ENCODE measurements at regions not wholly inside any gene's neighbourhood (a gene's known extent, or its start where the extent isn't known, plus 50 kb on each side); places are given as distances from the start of the nearest gene placed in this dataset.

DNA sequence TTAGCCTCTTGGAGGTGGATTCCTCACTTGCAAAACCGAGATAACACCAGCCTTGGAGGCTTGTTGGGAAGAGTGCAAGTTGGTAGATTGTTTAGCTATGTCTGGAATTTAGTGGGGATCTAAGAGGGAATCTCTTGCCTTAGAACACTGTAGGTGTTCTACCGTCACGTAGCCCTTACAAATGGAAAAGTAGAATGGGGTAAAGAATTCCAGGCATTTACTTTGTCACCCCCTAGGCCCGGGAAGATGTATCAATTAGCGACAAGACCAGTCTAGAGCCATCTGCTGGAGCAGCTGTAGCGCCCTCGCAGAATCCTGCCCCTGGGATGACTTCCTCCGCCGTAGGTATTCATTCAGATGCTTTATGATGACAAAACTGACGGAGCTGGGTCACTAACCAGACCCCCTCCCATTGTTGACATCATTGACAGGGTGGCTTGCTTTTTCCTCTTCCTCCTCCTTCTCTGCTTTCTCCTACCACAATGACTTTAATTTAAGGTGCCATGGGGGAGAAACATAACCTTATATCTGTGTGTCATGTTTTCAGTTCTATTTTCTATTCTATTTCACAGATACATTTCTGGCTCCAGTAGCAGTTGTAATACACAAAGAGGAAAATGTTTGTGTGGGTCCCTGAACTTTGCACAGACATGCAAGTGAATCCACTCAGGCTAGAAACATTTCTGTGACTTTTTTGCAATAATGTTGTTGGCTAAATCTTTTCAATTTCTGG is 262.6 kb upstream of the LYZL1 start:
- TF ChIP-seq RELA (IDR thresholded peaks at IDR 0.05; ENCODE audit: borderline replicate concordance, partially characterized antibody) (no peak), BRCA1 (IDR thresholded peaks at IDR 0.05; ENCODE audit: low read depth, low read length) (no peak), E2F4 (IDR thresholded peaks at IDR 0.05; ENCODE audit: low read depth, low read length) (no peak), ZNF622 (IDR thresholded peaks at IDR 0.05) (no peak), POLR2A (IDR thresholded peaks at IDR 0.05; ENCODE audit: low read depth, low read length) (no peak), NFIC (IDR thresholded peaks at IDR 0.05; ENCODE audit: low read depth, low read length) (no peak), NRF1 (conservative IDR thresholded peaks at IDR 0.05; ENCODE audit: low read depth, low read length) (no peak), ZZZ3 (IDR thresholded peaks at IDR 0.05; ENCODE audit: control insufficient read depth, insufficient read length, low read depth) (no peak), CTCF (IDR thresholded peaks at IDR 0.05 in 2 of 3, conservative IDR thresholded peaks at IDR 0.05 in 1 of 3; ENCODE audit: control insufficient read depth in 2 of 3, extremely low read depth in 1 of 3, insufficient read depth in 1 of 3, low read depth in 3 of 3, low read length in 3 of 3) (no peak)
- TF ChIP-seq, protein P1, sequence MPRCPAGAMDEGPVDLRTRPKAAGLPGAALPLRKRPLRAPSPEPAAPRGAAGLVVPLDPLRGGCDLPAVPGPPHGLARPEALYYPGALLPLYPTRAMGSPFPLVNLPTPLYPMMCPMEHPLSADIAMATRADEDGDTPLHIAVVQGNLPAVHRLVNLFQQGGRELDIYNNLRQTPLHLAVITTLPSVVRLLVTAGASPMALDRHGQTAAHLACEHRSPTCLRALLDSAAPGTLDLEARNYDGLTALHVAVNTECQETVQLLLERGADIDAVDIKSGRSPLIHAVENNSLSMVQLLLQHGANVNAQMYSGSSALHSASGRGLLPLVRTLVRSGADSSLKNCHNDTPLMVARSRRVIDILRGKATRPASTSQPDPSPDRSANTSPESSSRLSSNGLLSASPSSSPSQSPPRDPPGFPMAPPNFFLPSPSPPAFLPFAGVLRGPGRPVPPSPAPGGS (IDR thresholded peaks at IDR 0.05; ENCODE audit: borderline replicate concordance, insufficient read depth, low read depth, low read length, poor library complexity, severe bottlenecking): no peak
- TF ChIP-seq, protein P2, sequence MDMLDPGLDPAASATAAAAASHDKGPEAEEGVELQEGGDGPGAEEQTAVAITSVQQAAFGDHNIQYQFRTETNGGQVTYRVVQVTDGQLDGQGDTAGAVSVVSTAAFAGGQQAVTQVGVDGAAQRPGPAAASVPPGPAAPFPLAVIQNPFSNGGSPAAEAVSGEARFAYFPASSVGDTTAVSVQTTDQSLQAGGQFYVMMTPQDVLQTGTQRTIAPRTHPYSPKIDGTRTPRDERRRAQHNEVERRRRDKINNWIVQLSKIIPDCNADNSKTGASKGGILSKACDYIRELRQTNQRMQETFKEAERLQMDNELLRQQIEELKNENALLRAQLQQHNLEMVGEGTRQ (IDR thresholded peaks at IDR 0.05; ENCODE audit: borderline replicate concordance, low read depth, low read length): no peak

All from GM12878 (cell line).